ENCODE measurements at regions not wholly inside any gene's neighbourhood (a gene's known extent, or its start where the extent isn't known, plus 50 kb on each side); places are given as distances from the start of the nearest gene placed in this dataset.

DNA sequence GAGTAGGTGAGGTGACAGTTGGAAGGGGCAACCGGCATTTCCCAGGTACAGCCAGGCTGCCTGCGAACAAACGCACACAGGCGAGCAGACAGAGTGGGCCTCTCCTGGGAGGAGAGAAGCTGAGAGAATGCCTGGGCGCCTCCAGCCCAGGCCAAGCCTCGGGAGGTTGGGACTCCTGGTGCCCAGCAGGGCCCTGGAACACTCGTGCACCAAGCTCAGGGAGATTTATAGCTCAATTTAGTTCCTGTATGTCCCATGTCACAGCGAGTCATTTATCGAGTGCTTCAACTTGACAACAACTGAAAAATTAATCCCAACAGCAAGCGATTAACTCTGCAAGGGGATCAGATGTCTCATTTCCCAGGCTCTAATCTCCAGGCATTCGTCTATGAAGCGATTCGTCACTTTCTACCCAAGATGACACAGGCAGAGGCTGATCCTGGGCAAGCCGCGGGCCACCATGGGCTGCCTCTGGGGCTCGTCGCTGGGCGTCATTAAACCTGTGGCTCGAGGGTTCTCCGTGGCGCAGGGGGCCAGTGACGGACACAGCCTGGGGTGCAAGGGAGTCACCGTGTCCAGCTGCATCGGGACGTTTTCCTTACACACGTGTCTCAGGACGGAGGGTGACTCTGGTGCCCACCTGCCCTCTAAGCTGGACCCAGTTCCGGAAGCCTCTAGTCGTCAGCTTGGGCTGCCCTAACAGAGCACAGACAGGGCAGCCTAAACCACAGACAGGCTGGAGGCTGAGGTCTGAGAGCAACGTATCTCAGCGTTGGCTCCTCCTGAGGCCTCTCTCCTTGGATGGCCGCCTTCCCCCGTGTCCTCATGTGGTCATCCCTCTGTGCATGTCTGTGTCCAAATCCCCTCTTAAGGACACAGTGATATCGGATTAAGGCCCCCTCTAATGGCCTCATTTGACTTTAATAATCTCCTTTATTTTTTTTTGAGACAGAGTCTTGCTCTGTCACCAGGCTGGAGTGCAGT lies 154.1 kb downstream of the CTTN start:
- TF ChIP-seq CTCF (conservative IDR thresholded peaks at IDR 0.05; ENCODE audit: low read depth, low read length) (no peak), EZH2 (IDR thresholded peaks at IDR 0.05; ENCODE audit: borderline replicate concordance, low read depth, low read length, poor library complexity, severe bottlenecking) (no peak)

Measured in A673 (cell line).